Suprapubic skin (tissue), 4 donors: ENCODE measurements at regions not wholly inside any gene's neighbourhood (a gene's known extent, or its start where the extent isn't known, plus 50 kb on each side); places are given as distances from the start of the nearest gene placed in this dataset.

ENCODE experiments used
- DNase-seq, 2 donors: peaks; one replicate each; pipeline ENCODE4 v3.0.0-alpha.2; 2019; ENCODE audit warnings: low spot score in 2 of 2
- H3K27ac ChIP-seq: fragments of 200-600 bp; sonication (generic); one replicate; pipeline ENCODE4 v1.5.1; 2019
- H3K27me3 ChIP-seq: fragments of 200-600 bp; sonication (generic); one replicate; pipeline ENCODE4 v1.5.1; 2019
- H3K36me3 ChIP-seq: fragments of 200-600 bp; sonication (generic); one replicate; pipeline ENCODE4 v1.5.1; 2019
- H3K4me1 ChIP-seq: fragments of 200-600 bp; sonication (generic); one replicate; pipeline ENCODE4 v1.5.1; 2019
- H3K4me3 ChIP-seq: fragments of 200-600 bp; sonication (generic); one replicate; pipeline ENCODE4 v1.5.1; 2019; ENCODE audit warnings: mild to moderate bottlenecking
- H3K9me3 ChIP-seq: fragments of 200-600 bp; sonication (generic); one replicate; pipeline ENCODE4 v1.5.1; 2019
- CTCF ChIP-seq, 2 donors: fragments of 200-600 bp in 1 of 2; fragments of 450-650 bp in 1 of 2; sonication (generic) in 1 of 2; IDR thresholded peaks; one replicate each; pipeline ENCODE4 v1.5.1; 2016 to 2019; ENCODE audit warnings: antibody characterized with exemption in 2 of 2, mild to moderate bottlenecking in 1 of 2, moderate library complexity in 1 of 2
- EP300 ChIP-seq: sonication (generic); formaldehyde crosslinking; IDR thresholded peaks from one replicate; pipeline ENCODE4 v1.6.1; 2017; ENCODE audit warnings: antibody characterized with exemption
- POLR2A ChIP-seq, 2 donors: fragments of 450-650 bp; IDR thresholded peaks; one replicate each; pipeline ENCODE4 v1.6.1; 2017; ENCODE audit warnings: antibody characterized with exemption in 2 of 2, mild to moderate bottlenecking in 2 of 2, moderate library complexity in 2 of 2
- POLR2AphosphoS5 ChIP-seq, 3 donors: sonication (generic); formaldehyde crosslinking; IDR thresholded peaks; one replicate each; pipeline ENCODE4 v1.6.1; 2017; ENCODE audit warnings: antibody characterized with exemption in 3 of 3
- WGBS: methylation state at CpG from one replicate; pipeline ENCODE4 v1.1.5; 2018; 5-methylcytosine and 5-hydroxymethylcytosine counted together

GRCh38 chr18:54775686-54776085 is 52.6 kb upstream of the RAB27B start:
- WGBS = 87% methylated on average over 3 of the region's 3 CpGs
- peak overlapping the region; percentile 42 for H3K27ac ChIP-seq
- TF ChIP-seq POLR2A (IDR thresholded peaks at IDR 0.05) = no peak
- no peak for TF ChIP-seq POLR2AphosphoS5 (IDR thresholded peaks at IDR 0.05)
- no peak for TF ChIP-seq EP300
- no peak for TF ChIP-seq CTCF (IDR thresholded peaks at IDR 0.05)
- no peak overlapping the region for H3K4me3 ChIP-seq
- no peaks in the 10 kb centered on the region for H3K4me1 ChIP-seq
- H3K36me3 ChIP-seq = no peaks in the 10 kb centered on the region
- no peaks in the 10 kb centered on the region for H3K27me3 ChIP-seq
- DNase-seq = no peak
- no peaks in the 10 kb centered on the region for H3K9me3 ChIP-seq

GRCh38 chr18:54776282-54776977 is 51.8 kb upstream of the RAB27B start:
- no peaks in the 10 kb centered on the region for H3K36me3 ChIP-seq
- no peaks in the 10 kb centered on the region for H3K27me3 ChIP-seq
- H3K4me3 ChIP-seq = no peak overlapping the region
- H3K4me1 ChIP-seq = no peaks in the 10 kb centered on the region
- H3K9me3 ChIP-seq = no peaks in the 10 kb centered on the region
- 65% methylated on average over 8 of the region's 8 CpGs for WGBS
- DNase-seq = no peak
- TF ChIP-seq POLR2A (IDR thresholded peaks at IDR 0.05) (no peak), CTCF (IDR thresholded peaks at IDR 0.05) (no peak), POLR2AphosphoS5 (IDR thresholded peaks at IDR 0.05) (no peak), EP300 (no peak)
- H3K27ac ChIP-seq = peak overlapping the region; percentile 42

GRCh38 chr18:54777118-54777791 is 51.0 kb upstream of the RAB27B start:
- Histone ChIP-seq H3K27ac (no peak overlapping the region), H3K4me3 (no peak overlapping the region), H3K4me1 (no peaks in the 10 kb centered on the region), H3K36me3 (no peaks in the 10 kb centered on the region), H3K27me3 (no peaks in the 10 kb centered on the region), H3K9me3 (no peaks in the 10 kb centered on the region)
- no peak for TF ChIP-seq EP300
- no peak for DNase-seq
- 96% methylated on average over 1 of the region's 1 CpG for WGBS

GRCh38 chr18:54777989-54778388 is 50.3 kb upstream of the RAB27B start:
- Histone ChIP-seq H3K4me3 (no peak overlapping the region), H3K36me3 (no peaks in the 10 kb centered on the region), H3K4me1 (no peaks in the 10 kb centered on the region), H3K9me3 (no peaks in the 10 kb centered on the region), H3K27me3 (no peaks in the 10 kb centered on the region), H3K27ac (no peak overlapping the region)
- WGBS = 57% methylated on average over 4 of the region's 4 CpGs
- no peak for DNase-seq
- TF ChIP-seq EP300 (no peak), POLR2AphosphoS5 (IDR thresholded peaks at IDR 0.05) (no peak), POLR2A (IDR thresholded peaks at IDR 0.05) (no peak), CTCF (IDR thresholded peaks at IDR 0.05) (no peak)
